H9 (cell line): ENCODE measurements at regions not wholly inside any gene's neighbourhood (a gene's known extent, or its start where the extent isn't known, plus 50 kb on each side); places are given as distances from the start of the nearest gene placed in this dataset.

Experiments
- DNase-seq: peaks from one replicate; pipeline ENCODE4 v3.0.0-alpha.2; 2017
- H2AFZ ChIP-seq: one replicate; pipeline ENCODE4 v1.6.1; 2013; ENCODE audit warnings: mild to moderate bottlenecking, low read length, control low read depth, moderate library complexity
- H2AK5ac ChIP-seq: 2 replicates; pipeline ENCODE4 v1.6.1; 2013; ENCODE audit warnings: low read length, control low read depth, mixed read lengths; ENCODE audit not compliant: insufficient read length
- H2BK120ac ChIP-seq: one replicate; pipeline ENCODE4 v1.6.1; 2013; ENCODE audit warnings: low read depth, mild to moderate bottlenecking, low read length, control low read depth, inconsistent platforms; ENCODE audit not compliant: poor library complexity, severe bottlenecking
- H2BK12ac ChIP-seq: 2 replicates; pipeline ENCODE4 v1.6.1; 2013; ENCODE audit warnings: low read length, control low read depth, mixed read lengths, low read depth; ENCODE audit not compliant: insufficient read length
- H2BK15ac ChIP-seq: 2 replicates; pipeline ENCODE4 v1.6.1; 2013; ENCODE audit warnings: low read depth, low read length, control low read depth
- H2BK20ac ChIP-seq: one replicate; pipeline ENCODE4 v1.6.1; 2013; ENCODE audit warnings: low read depth, mild to moderate bottlenecking, low read length, control low read depth, inconsistent platforms; ENCODE audit not compliant: poor library complexity, severe bottlenecking
- H2BK5ac ChIP-seq: 2 replicates; pipeline ENCODE4 v1.6.1; 2013; ENCODE audit warnings: low read length, control low read depth, mixed read lengths; ENCODE audit not compliant: insufficient read length
- H3K14ac ChIP-seq: 2 replicates; pipeline ENCODE4 v1.6.1; 2013; ENCODE audit warnings: low read length, control low read depth; ENCODE audit not compliant: insufficient read depth
- H3K18ac ChIP-seq: 2 replicates; pipeline ENCODE4 v1.6.1; 2013; ENCODE audit warnings: low read depth, mild to moderate bottlenecking, mixed read lengths, low read length, control low read depth; ENCODE audit not compliant: insufficient read length
- H3K23ac ChIP-seq: 2 replicates; pipeline ENCODE4 v1.6.1; 2013; ENCODE audit warnings: low read length, control low read depth, mixed read lengths, low read depth; ENCODE audit not compliant: insufficient read length
- H3K23me2 ChIP-seq: 2 replicates; pipeline ENCODE4 v1.6.1; 2013; ENCODE audit warnings: low read depth, mild to moderate bottlenecking, mixed read lengths, low read length, control low read depth; ENCODE audit not compliant: insufficient read length, poor library complexity, severe bottlenecking
- H3K27ac ChIP-seq: 2 replicates; pipeline ENCODE4 v1.5.1; 2013; ENCODE audit warnings: low read length, control low read depth, mixed read lengths, low read depth; ENCODE audit not compliant: insufficient read length
- H3K27me3 ChIP-seq: 2 replicates; pipeline ENCODE4 v1.6.1; 2013; ENCODE audit warnings: low read length, control low read depth, inconsistent platforms; ENCODE audit not compliant: insufficient read depth
- H3K4ac ChIP-seq: 2 replicates; pipeline ENCODE4 v1.6.1; 2013; ENCODE audit warnings: low read depth, mild to moderate bottlenecking, control low read depth, inconsistent platforms, low read length, moderate library complexity
- H3K4me1 ChIP-seq: 2 replicates; pipeline ENCODE4 v1.6.1; 2013; ENCODE audit warnings: low read length, control low read depth, inconsistent platforms; ENCODE audit not compliant: insufficient read depth
- H3K4me2 ChIP-seq: 2 replicates; pipeline ENCODE4 v1.6.1; 2013; ENCODE audit warnings: low read length, control low read depth, mixed read lengths; ENCODE audit not compliant: insufficient read length, insufficient read depth
- H3K56ac ChIP-seq: 2 replicates; pipeline ENCODE4 v1.6.1; 2013; ENCODE audit warnings: low read depth, mild to moderate bottlenecking, mixed read lengths, low read length, control low read depth; ENCODE audit not compliant: insufficient read length
- H3K79me1 ChIP-seq: 2 replicates; pipeline ENCODE4 v1.6.1; 2013; ENCODE audit warnings: low read depth, mild to moderate bottlenecking, moderate library complexity, low read length, control low read depth, inconsistent platforms; ENCODE audit not compliant: insufficient read depth, poor library complexity, severe bottlenecking
- H3K79me2 ChIP-seq: 2 replicates; pipeline ENCODE4 v1.6.1; 2013; ENCODE audit warnings: low read length, control low read depth, inconsistent platforms; ENCODE audit not compliant: insufficient read depth
- H3K9ac ChIP-seq: 2 replicates; pipeline ENCODE4 v1.6.1; 2013; ENCODE audit warnings: low read length, control low read depth, mixed read lengths; ENCODE audit not compliant: insufficient read length; ENCODE audit errors: extremely low read depth
- H3K9me3 ChIP-seq: one replicate; pipeline ENCODE4 v1.6.1; 2013; ENCODE audit warnings: low read depth, low read length, inconsistent platforms; ENCODE audit not compliant: control insufficient read depth
- H3T11ph ChIP-seq: one replicate; pipeline ENCODE4 v1.6.1; 2013; ENCODE audit warnings: mild to moderate bottlenecking, low read length, control low read depth, inconsistent platforms
- H4K20me1 ChIP-seq: one replicate; pipeline ENCODE4 v1.6.1; 2013; ENCODE audit not compliant: control insufficient read depth, insufficient read length, insufficient read depth
- H4K5ac ChIP-seq: 2 replicates; pipeline ENCODE4 v1.6.1; 2013; ENCODE audit warnings: low read depth, mild to moderate bottlenecking, mixed read lengths, low read length, control low read depth; ENCODE audit not compliant: insufficient read length
- H4K8ac ChIP-seq: replicated peaks from 2 replicates; pipeline ENCODE4 v1.6.1; 2013; ENCODE audit warnings: low read length, control low read depth, mixed read lengths, low read depth; ENCODE audit not compliant: insufficient read length
- H4K91ac ChIP-seq: 2 replicates; pipeline ENCODE4 v1.6.1; 2013; ENCODE audit warnings: low read depth, mild to moderate bottlenecking, moderate library complexity, mixed read lengths, low read length, control low read depth; ENCODE audit not compliant: insufficient read length
- H3K27ac Mint-ChIP-seq, 3 experiments: 2 replicates in 2 of 3; 3 replicates in 1 of 3; pipeline ENCODE4 v1.8.0; 2020 to 2021; ENCODE audit warnings: mixed read lengths in 3 of 3, mild to moderate bottlenecking in 1 of 3, moderate library complexity in 1 of 3
- H3K27me3 Mint-ChIP-seq: 2 replicates; pipeline ENCODE4 v1.8.0; 2021; ENCODE audit warnings: low read depth, mild to moderate bottlenecking, moderate library complexity, mixed read lengths
- H3K36me3 Mint-ChIP-seq, 3 experiments: 2 replicates in 2 of 3; 3 replicates in 1 of 3; pipeline ENCODE4 v1.8.0; 2020 to 2021; ENCODE audit warnings: low read depth in 3 of 3, mixed read lengths in 3 of 3; ENCODE audit not compliant: insufficient read depth in 1 of 3
- H3K4me1 Mint-ChIP-seq, 2 experiments: 2 replicates each; pipeline ENCODE4 v1.8.0; 2020; ENCODE audit warnings: mixed read lengths in 2 of 2
- H3K4me3 Mint-ChIP-seq, 2 experiments: 2 replicates in 1 of 2; 3 replicates in 1 of 2; pipeline ENCODE4 v1.8.0; 2020 to 2021; ENCODE audit warnings: mild to moderate bottlenecking in 2 of 2, mixed read lengths in 2 of 2, moderate library complexity in 1 of 2
- H3K9me3 Mint-ChIP-seq, 2 experiments: 2 replicates in 1 of 2; 3 replicates in 1 of 2; pipeline ENCODE4 v1.8.0; 2020; ENCODE audit warnings: mild to moderate bottlenecking in 2 of 2, mixed read lengths in 2 of 2, moderate library complexity in 1 of 2
- WGBS: extraction: QIAGEN DNeasy Blood & Tissue Kit; methylation state at CpG from one replicate; pipeline ENCODE4 v1.1.7; 2013; ENCODE audit warnings: missing lambda C conversion rate, low lambda C conversion rate, mixed read lengths; ENCODE audit not compliant: insufficient read length; ENCODE audit errors: extremely low coverage; 5-methylcytosine and 5-hydroxymethylcytosine counted together
- TF ChIP-seq, protein P1 (sequence below): fragments of 200-600 bp; sonication (generic); conservative IDR thresholded peaks from 3 replicates; pipeline ENCODE4 v1.8.0; 2021; ENCODE audit warnings: antibody characterized with exemption, mild to moderate bottlenecking

DNA sequence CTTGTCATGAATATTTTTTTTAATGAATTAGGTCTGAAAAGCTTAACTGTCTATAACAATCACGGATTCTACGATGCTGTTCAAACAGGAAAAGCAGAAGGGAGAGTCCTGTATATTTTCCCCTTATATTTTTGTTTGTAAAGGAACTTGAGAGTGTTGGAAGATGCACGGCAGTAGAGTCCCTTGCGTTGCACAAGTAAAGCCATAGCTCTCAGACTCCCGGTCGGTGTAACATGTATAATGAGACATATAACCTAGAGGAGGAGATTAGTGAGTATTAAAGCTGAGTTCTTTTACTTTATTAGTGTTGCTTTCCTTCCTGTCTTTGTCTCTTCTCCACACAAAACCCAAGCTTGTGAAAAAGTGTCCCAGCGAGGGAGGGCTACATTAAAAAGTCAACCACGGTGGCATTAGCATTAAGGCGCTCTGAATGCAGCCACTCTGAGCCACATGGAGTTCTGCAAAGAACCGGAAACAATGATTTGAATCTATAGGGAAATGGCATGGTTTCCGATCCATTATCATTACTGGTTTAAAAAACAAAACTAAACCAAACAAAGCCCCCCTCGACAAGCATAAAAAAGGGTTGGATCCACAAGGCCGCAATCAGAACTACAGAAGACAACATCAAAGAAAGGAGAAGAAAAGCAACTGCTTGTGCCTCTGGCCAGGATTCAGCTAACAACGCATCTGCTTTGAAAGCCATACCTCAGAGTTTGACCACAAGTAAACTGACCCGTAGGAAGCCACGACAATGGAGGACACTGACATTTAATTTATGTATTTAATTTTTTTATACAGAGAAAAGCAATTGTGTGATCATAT is 356.8 kb downstream of the LMO4 start:
- H3K4me2 ChIP-seq = peak overlapping the region; percentile 59
- no peaks in the 10 kb centered on the region; a peak in 2 of 5 replicates for H3K9me3 Mint-ChIP-seq
- TF ChIP-seq, protein P1, sequence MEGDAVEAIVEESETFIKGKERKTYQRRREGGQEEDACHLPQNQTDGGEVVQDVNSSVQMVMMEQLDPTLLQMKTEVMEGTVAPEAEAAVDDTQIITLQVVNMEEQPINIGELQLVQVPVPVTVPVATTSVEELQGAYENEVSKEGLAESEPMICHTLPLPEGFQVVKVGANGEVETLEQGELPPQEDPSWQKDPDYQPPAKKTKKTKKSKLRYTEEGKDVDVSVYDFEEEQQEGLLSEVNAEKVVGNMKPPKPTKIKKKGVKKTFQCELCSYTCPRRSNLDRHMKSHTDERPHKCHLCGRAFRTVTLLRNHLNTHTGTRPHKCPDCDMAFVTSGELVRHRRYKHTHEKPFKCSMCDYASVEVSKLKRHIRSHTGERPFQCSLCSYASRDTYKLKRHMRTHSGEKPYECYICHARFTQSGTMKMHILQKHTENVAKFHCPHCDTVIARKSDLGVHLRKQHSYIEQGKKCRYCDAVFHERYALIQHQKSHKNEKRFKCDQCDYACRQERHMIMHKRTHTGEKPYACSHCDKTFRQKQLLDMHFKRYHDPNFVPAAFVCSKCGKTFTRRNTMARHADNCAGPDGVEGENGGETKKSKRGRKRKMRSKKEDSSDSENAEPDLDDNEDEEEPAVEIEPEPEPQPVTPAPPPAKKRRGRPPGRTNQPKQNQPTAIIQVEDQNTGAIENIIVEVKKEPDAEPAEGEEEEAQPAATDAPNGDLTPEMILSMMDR = no peak

More for the DNA sequence above, 356.8 kb downstream of the LMO4 start:
- H2BK5ac ChIP-seq = no peak overlapping the region
- H2BK15ac ChIP-seq = no peak overlapping the region
- no peak overlapping the region for H2AK5ac ChIP-seq
- H3K23ac ChIP-seq = no peak overlapping the region
- no peak overlapping the region for H2BK12ac ChIP-seq
- H3T11ph ChIP-seq = no peak overlapping the region
- peak overlapping the region; percentile 68 for H2AFZ ChIP-seq
- H3K18ac ChIP-seq = no peak overlapping the region
- no peak overlapping the region for H3K14ac ChIP-seq
- H3K27ac ChIP-seq = no peak overlapping the region
- no CpG with 5 or more reads among the region's 16 CpGs for WGBS
- no peak overlapping the region for H3K4ac ChIP-seq
- no peaks in the 10 kb centered on the region; the same call in 1 of the 2 replicates for H3K27me3 ChIP-seq
- H4K91ac ChIP-seq = no peak overlapping the region
- peaks cover 52% of the 10 kb centered on the region for H3K27me3 Mint-ChIP-seq
- H3K9me3 ChIP-seq = no peaks in the 10 kb centered on the region
- H4K5ac ChIP-seq = no peak overlapping the region
- H3K27ac Mint-ChIP-seq = peak overlapping the region; percentile 4 to 92 (median 62); a peak in 6 of 7 replicates
- H2BK120ac ChIP-seq = no peak overlapping the region
- H3K4me1 ChIP-seq = peaks cover 9% of the 10 kb centered on the region; the same call in 1 of the 2 replicates
- no peak overlapping the region for H3K56ac ChIP-seq
- H3K4me1 Mint-ChIP-seq = peaks cover 41 to 42% of the 10 kb centered on the region in 2 experiments
- H3K9ac ChIP-seq = no peak overlapping the region
- H3K79me1 ChIP-seq = no peaks in the 10 kb centered on the region
- H3K79me2 ChIP-seq = no peaks in the 10 kb centered on the region
- peak overlapping the region; percentile 24 to 38 for H3K4me3 Mint-ChIP-seq
- H4K8ac ChIP-seq = no peak overlapping the region
- no peaks in the 10 kb centered on the region for H3K23me2 ChIP-seq
- H2BK20ac ChIP-seq = no peak overlapping the region
- no peaks in the 10 kb centered on the region for H3K36me3 Mint-ChIP-seq
- peak; percentile 28 for DNase-seq
- no peaks in the 10 kb centered on the region for H4K20me1 ChIP-seq
